Left hindlimb (tissue), 1 donor: ENCODE measurements at regions not wholly inside any gene's neighbourhood (a gene's known extent, or its start where the extent isn't known, plus 50 kb on each side); places are given as distances from the start of the nearest gene placed in this dataset.
"Not testable (repeated sequence)": the region's sequence is repeated elsewhere in the genome, so short reads cannot be mapped to it uniquely, and the experiment has no call there.

Experiments
- DNase-seq: peaks from one replicate; pipeline ENCODE4 v3.0.0-alpha.2; 2018

GRCh38 chr11:44454666-44455065 lies 110.8 kb upstream of the CD82 start:
- DNase-seq, result no peak

GRCh38 chr11:44456544-44457300 lies 108.7 kb upstream of the CD82 start:
- DNase-seq, result no peak

- no peak for DNase-seq
These were observed 107.6 kb upstream of the CD82 start for GRCh38 chr11:44457862-44458261.

GRCh38 chr11:44463751-44464150 lies 101.7 kb upstream of the CD82 start:
- no peak for DNase-seq

- DNase-seq, result no peak
These were observed 100.7 kb upstream of the CD82 start for GRCh38 chr11:44464741-44465140.

GRCh38 chr11:44466531-44467205 lies 98.8 kb upstream of the CD82 start:
- peak; percentile 51 for DNase-seq

- no peak for DNase-seq
These were observed 98.0 kb upstream of the CD82 start for GRCh38 chr11:44467413-44467812.

GRCh38 chr11:44467931-44468330 lies 97.5 kb upstream of the CD82 start:
- DNase-seq, result no peak

GRCh38 chr11:44468345-44468988 lies 97.0 kb upstream of the CD82 start:
- DNase-seq, result no peak

- no peak for DNase-seq
These were observed 96.1 kb upstream of the CD82 start for GRCh38 chr11:44469412-44469811.

- DNase-seq, result no peak
These were observed 94.6 kb upstream of the CD82 start for GRCh38 chr11:44470854-44471253.

- DNase-seq, result no peak
These were observed 93.9 kb upstream of the CD82 start for GRCh38 chr11:44471603-44472002.

- no peak for DNase-seq
These were observed 92.5 kb upstream of the CD82 start for GRCh38 chr11:44472916-44473315.

- DNase-seq, result no peak
These were observed 90.8 kb upstream of the CD82 start for GRCh38 chr11:44474702-44475101.

- DNase-seq, result no peak
These were observed 90.3 kb upstream of the CD82 start for GRCh38 chr11:44475114-44475686.

GRCh38 chr11:44482338-44482737 lies 83.1 kb upstream of the CD82 start:
- not testable (repeated sequence) for DNase-seq

- no peak for DNase-seq
These were observed 81.4 kb upstream of the CD82 start for GRCh38 chr11:44483919-44484610.

GRCh38 chr11:44488165-44488965 lies 77.1 kb upstream of the CD82 start:
- DNase-seq, result peak; percentile 63

GRCh38 chr11:44493383-44493782 lies 72.1 kb upstream of the CD82 start:
- DNase-seq, result no peak

- no peak for DNase-seq
These were observed 71.5 kb upstream of the CD82 start for GRCh38 chr11:44493930-44494329.

- no peak for DNase-seq
These were observed 70.7 kb upstream of the CD82 start for GRCh38 chr11:44494785-44495184.

GRCh38 chr11:44496391-44496790 lies 69.1 kb upstream of the CD82 start:
- no peak for DNase-seq
